ENCODE measurements at regions not wholly inside any gene's neighbourhood (a gene's known extent, or its start where the extent isn't known, plus 50 kb on each side); places are given as distances from the start of the nearest gene placed in this dataset.

GRCh38 chr4:85407546-85407945 lies 67.4 kb upstream of the ARHGAP24 start:
- DNase-seq = no peak

GRCh38 chr4:85408301-85408700 lies 66.6 kb upstream of the ARHGAP24 start:
- no peak for DNase-seq

- no peak for DNase-seq
Observed at GRCh38 chr4:85409251-85409650, 65.7 kb upstream of the ARHGAP24 start.

GRCh38 chr4:85411386-85411785 lies 63.6 kb upstream of the ARHGAP24 start:
- DNase-seq = no peak

- no peak for DNase-seq
Observed at GRCh38 chr4:85414972-85415371, 60.0 kb upstream of the ARHGAP24 start.

- no peak for DNase-seq
Observed at GRCh38 chr4:85416094-85416493, 58.9 kb upstream of the ARHGAP24 start.

- DNase-seq = no peak
Observed at GRCh38 chr4:85419103-85419502, 55.8 kb upstream of the ARHGAP24 start.

- DNase-seq = no peak
Observed at GRCh38 chr4:85420831-85421230, 54.1 kb upstream of the ARHGAP24 start.

GRCh38 chr4:85423431-85423830 lies 51.5 kb upstream of the ARHGAP24 start:
- no peak for DNase-seq
